Fibroblast of pulmonary artery (primary cell): ENCODE measurements at regions not wholly inside any gene's neighbourhood (a gene's known extent, or its start where the extent isn't known, plus 50 kb on each side); places are given as distances from the start of the nearest gene placed in this dataset.

Source experiments
- DNase-seq: peaks from one replicate; pipeline ENCODE4 v3.0.0-alpha.2; 2010; ENCODE audit warnings: low read depth
- H3K4me3 ChIP-seq: replicated peaks from 2 replicates; pipeline ENCODE4 v1.5.1; 2011; ENCODE audit warnings: low read depth, mild to moderate bottlenecking, control low read depth, low read length, moderate library complexity
- CTCF ChIP-seq: IDR thresholded peaks from 2 replicates; pipeline ENCODE4 v1.5.1; 2011; ENCODE audit warnings: mild to moderate bottlenecking, control low read depth, low read length, inconsistent platforms; ENCODE audit errors: missing control alignments

GRCh38 chr10:33716501-33717267 lies 382.2 kb upstream of the NRP1 start:
- DNase-seq = no peak
- H3K4me3 ChIP-seq = no peak overlapping the region

GRCh38 chr10:33715303-33715975 lies 381.0 kb upstream of the NRP1 start:
- DNase-seq = no peak
- no peak for TF ChIP-seq CTCF

More at GRCh38 chr10:33716501-33717267, 382.2 kb upstream of the NRP1 start:
- TF ChIP-seq CTCF = no peak

GRCh38 chr10:33712825-33713224 lies 378.4 kb upstream of the NRP1 start:
- DNase-seq = no peak
- no peak overlapping the region for H3K4me3 ChIP-seq
- TF ChIP-seq CTCF = no peak

More at GRCh38 chr10:33715303-33715975, 381.0 kb upstream of the NRP1 start:
- H3K4me3 ChIP-seq = no peak overlapping the region

GRCh38 chr10:33710006-33710405 lies 375.5 kb upstream of the NRP1 start:
- no peak for DNase-seq
- TF ChIP-seq CTCF = no peak
- H3K4me3 ChIP-seq = no peak overlapping the region

- no peak overlapping the region for H3K4me3 ChIP-seq
- TF ChIP-seq CTCF = no peak
- no peak for DNase-seq
Measured at GRCh38 chr10:33709008-33709753, 374.7 kb upstream of the NRP1 start.

- TF ChIP-seq CTCF = no peak
- no peak overlapping the region for H3K4me3 ChIP-seq
- no peak for DNase-seq
Measured at GRCh38 chr10:33708561-33708960, 374.1 kb upstream of the NRP1 start.
